CMK (cell line): ENCODE measurements at regions not wholly inside any gene's neighbourhood (a gene's known extent, or its start where the extent isn't known, plus 50 kb on each side); places are given as distances from the start of the nearest gene placed in this dataset.
"Not testable (repeated sequence)": the region's sequence is repeated elsewhere in the genome, so short reads cannot be mapped to it uniquely, and the experiment has no call there.

Experiments used
- DNase-seq: peaks from one replicate; pipeline ENCODE4 v3.0.0-alpha.2; 2010; ENCODE audit warnings: low read depth

DNA sequence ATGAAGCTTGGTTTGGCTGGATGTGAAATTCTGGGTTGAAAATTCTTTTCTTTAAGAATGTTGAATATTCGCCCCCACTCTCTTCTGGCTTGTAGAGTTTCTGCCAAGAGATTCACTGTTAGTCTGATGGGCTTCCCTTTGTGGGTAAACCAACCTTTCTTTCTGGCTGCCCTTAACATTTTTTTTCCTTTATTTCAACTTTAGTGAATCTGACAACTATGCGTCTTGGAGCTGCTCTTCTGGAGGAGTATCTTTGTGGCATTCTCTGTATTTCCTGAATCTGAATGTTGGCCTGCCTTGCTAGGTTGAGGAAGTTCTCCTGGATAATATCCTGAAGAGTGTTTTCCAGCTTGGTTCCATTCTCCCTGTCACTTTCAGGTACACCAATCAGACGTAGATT lies 751.2 kb upstream of the MEF2C start:
- not testable (repeated sequence) for DNase-seq

DNA sequence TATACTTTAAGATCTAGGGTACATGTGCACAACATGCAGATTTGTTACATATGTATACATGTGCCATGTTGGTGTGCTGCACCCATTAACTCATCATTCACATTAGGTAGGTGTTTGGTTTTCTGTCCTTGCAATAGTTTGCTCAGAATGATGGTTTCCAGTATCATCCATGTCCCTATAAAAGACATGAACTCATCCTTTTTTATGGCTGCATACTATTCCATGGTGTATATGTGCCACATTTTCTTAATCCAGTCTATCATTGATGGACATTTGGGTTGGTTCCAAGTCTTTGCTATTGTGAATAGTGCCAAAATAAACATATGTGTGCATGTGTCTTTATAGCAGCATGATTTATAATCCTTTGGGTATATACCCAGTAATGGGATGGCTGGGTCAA lies 747.1 kb upstream of the MEF2C start:
- not testable (repeated sequence) for DNase-seq

DNA sequence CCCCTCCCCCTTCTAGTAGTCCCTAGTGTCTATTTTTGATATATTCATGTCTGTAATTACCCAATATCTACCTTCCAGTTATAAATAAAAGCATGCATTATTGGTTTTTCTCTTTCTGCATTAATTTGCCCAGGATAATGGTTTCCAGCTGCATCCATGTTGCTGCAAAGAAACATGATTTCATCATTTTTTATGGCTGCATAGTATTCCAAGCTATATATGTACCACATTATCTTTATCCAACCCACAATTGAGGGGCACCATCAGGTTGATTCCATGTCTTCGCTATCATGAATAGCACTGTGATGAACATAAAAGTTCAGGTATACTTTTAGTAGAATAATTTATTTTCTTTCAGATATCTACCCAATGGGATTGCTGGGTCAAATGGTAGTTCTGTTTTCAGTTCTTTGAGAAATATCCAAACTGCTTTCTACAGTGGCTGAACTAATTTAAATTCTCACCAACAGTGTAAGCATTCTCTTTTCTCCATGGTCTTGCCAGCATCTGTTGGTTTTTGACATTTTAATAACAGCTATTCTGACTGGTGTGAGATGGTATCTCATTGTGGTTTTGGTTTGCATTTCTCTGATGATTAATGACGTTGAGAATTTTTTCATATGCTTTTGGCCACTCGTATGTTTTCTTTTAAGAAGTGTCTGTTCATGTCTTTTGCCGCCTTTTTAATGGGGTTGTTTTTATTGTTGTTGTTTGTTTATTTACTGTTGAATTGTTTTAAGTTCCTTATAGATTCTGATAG lies 746.1 kb upstream of the MEF2C start:
- no peak for DNase-seq

- DNase-seq, result no peak
These were observed 733.0 kb upstream of the MEF2C start for GRCh38 chr5:89615839-89616518.

DNA sequence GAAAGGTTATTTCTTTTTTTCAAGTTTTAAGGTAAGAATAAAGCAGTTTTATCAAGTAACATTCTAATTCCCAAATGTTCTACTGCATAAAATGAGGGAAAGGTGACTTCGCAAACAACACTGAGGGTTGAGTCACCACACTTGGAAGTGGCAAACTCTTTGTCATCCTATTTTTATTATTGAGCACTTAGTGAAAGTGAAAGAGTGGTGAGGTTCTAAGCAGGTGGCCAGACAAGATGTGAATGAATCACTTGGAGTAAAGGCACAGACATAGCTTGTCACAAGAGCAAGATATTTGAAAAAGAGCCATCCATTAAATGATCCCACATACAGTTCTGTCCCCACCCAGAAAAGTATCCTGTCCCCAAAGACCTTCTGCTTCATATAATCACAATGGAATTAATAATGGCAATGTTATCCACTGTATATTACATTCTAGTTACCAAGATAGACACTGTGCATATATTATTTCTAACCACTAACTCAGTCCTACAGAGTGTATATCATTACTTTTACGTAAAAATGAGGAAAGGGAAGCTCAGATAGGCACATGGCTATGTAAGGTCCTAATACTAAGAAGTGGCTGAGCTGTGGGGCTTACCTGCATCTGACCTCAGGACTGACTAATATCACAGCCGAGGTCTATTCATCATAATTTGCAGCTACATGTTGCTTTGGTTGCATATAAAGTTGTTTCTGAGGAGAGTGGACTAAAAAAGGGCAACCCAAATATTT lies 730.4 kb upstream of the MEF2C start:
- DNase-seq, result no peak

- no peak for DNase-seq
These were observed 724.1 kb upstream of the MEF2C start for GRCh38 chr5:89606939-89607534.

- DNase-seq, result no peak
These were observed 721.4 kb upstream of the MEF2C start for GRCh38 chr5:89604342-89604741.

GRCh38 chr5:89601880-89602279 lies 718.9 kb upstream of the MEF2C start:
- no peak for DNase-seq

- no peak for DNase-seq
These were observed 714.9 kb upstream of the MEF2C start for GRCh38 chr5:89597878-89598277.

DNA sequence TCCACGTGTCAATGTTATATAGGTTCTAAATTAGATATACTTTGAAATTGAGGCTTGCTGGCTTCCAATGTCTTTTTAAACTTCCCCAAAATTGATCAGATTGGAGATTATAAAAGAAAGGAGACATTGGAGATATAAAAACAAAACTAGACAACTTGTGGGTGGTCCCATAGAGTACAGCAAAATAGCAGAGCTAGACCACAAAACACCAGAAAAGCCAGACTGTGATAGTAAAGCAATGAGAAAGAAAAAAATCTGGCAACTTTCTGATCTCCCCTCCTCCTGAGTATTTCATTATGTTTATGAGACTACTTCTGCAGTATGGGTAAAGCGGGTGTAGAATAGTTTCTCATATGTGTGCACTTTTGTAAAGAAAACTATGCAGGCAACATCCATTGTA lies 713.8 kb upstream of the MEF2C start:
- no peak for DNase-seq

GRCh38 chr5:89595056-89595455 lies 712.1 kb upstream of the MEF2C start:
- DNase-seq, result no peak

- no peak for DNase-seq
These were observed 701.5 kb upstream of the MEF2C start for GRCh38 chr5:89584339-89584956.

GRCh38 chr5:89583534-89583933 lies 700.5 kb upstream of the MEF2C start:
- no peak for DNase-seq

GRCh38 chr5:89582768-89583339 lies 699.9 kb upstream of the MEF2C start:
- DNase-seq, result no peak

DNA sequence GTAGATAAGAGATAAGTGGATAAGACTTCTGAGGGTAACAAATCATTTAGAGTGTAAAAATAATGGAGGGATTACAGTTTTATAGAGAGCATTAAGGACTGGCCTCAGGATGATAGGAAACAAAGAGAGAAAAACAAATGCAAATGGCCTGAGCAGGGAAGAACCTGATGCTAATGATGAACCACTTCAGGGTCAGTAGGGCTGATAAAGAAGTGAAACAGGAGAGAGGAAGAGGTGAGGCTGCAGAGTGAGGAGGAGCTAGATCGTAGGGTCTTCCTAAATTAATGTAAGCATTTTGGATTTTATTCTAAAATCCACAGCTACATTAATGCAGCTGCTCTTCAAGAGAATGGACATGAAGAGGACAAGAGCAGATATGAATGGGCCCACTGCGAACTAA lies 698.0 kb upstream of the MEF2C start:
- DNase-seq, result no peak

DNA sequence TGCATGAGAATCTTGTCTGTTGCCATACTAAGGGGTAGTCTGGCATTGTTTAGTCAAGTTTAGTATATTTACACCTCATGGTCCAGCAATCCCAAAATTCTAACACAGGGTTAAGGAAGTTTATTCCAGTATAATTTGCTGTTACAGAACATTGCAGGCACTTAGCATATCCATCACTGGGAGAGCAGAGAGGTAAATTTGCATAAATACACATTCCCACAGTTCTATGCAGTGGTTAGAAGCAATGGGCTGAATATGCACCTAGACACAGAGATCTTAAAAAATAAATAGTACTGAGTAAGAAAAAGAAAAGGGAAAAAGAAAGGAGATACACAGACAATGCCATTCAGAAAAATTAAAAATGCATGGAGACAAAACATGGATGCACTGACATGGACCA lies 692.3 kb upstream of the MEF2C start:
- DNase-seq, result no peak

- no peak for DNase-seq
These were observed 690.4 kb upstream of the MEF2C start for GRCh38 chr5:89573345-89573744.

DNA sequence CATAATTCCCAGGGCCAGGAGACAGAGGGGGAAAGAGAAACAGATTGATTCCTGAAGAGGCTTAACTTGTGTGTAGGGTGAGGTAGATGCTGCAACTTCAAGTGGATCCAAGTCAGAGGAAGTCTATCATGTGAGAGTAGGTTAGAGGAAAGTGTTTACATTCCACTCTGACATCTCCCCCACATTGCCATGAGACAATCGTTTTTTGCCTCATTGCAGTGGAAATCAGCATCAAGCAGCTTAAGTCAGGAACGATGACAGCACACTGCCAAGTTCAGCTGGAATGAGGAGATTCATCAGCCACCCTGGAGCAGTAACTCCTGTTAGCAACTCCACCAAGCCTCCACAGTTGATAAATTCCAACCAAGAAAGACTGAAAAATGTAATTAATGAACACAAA lies 689.7 kb upstream of the MEF2C start:
- no peak for DNase-seq

GRCh38 chr5:89570557-89570956 lies 687.6 kb upstream of the MEF2C start:
- DNase-seq, result no peak

DNA sequence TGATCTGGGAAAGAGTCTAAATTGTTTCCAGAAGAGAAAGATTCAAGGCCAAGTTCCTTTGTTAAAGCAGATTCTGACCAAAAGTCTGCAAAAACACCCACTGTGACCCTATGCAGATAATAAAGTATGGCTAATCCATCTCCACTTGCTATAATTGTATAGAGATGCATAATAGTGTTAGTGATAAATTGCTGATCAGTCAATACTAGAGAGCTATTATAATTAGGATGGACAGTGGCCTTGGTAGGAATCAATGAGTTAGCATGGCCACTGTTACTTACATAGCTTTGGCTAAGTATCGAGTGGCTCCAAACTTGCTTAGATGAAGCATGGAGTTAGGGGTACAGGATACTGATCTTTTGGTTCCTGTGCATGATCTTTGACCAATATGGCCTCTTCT lies 683.4 kb upstream of the MEF2C start:
- DNase-seq, result no peak

DNA sequence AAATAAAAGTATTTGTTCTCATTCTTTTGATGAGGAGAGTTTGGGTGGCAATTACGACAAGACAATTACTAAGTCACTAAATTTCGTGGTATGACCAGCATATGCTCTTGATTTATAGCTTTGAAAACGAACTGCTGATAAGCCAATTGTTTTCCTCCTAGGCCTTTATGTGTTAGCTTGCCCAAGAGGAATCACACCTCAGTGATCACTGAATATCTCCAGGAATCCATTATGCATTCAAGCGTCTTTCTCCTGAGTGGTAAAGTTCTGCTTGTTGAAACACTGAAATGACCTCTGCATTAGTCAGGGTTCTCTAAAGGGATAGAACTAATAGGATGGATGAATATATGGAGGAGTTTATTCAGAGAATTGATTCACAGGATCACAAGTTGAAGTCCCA lies 677.7 kb upstream of the MEF2C start:
- no peak for DNase-seq
